ENCODE measurements at regions not wholly inside any gene's neighbourhood (a gene's known extent, or its start where the extent isn't known, plus 50 kb on each side); places are given as distances from the start of the nearest gene placed in this dataset.

DNA sequence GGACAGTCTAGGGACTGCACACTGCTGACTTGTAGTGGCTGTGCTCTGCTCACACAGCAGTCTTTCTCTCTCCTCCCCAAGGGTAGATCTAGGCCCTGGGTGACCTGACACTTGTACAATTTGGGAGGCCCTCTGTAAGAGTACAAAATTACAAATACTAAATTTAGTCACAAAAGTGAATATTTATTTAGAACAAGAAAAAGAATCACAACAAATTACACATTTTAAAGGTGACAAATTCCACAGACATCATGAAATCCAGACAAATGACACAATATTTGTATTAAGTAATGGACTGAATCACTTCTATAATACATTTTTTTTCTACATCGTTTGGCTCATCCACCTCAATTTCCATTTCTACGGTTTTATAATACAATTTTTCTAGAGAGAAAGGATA, 496.4 kb downstream of the TXNL1 start:
- TF ChIP-seq, protein P1, sequence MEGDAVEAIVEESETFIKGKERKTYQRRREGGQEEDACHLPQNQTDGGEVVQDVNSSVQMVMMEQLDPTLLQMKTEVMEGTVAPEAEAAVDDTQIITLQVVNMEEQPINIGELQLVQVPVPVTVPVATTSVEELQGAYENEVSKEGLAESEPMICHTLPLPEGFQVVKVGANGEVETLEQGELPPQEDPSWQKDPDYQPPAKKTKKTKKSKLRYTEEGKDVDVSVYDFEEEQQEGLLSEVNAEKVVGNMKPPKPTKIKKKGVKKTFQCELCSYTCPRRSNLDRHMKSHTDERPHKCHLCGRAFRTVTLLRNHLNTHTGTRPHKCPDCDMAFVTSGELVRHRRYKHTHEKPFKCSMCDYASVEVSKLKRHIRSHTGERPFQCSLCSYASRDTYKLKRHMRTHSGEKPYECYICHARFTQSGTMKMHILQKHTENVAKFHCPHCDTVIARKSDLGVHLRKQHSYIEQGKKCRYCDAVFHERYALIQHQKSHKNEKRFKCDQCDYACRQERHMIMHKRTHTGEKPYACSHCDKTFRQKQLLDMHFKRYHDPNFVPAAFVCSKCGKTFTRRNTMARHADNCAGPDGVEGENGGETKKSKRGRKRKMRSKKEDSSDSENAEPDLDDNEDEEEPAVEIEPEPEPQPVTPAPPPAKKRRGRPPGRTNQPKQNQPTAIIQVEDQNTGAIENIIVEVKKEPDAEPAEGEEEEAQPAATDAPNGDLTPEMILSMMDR (IDR thresholded peaks at IDR 0.05), result no peak
- TF ChIP-seq POLR2A (IDR thresholded peaks at IDR 0.05), result no peak
- TF ChIP-seq POLR2AphosphoS5 (IDR thresholded peaks at IDR 0.05), result no peak

Data from prostate gland (tissue), 2 donors.